HEK293T (cell line): ENCODE measurements at regions not wholly inside any gene's neighbourhood (a gene's known extent, or its start where the extent isn't known, plus 50 kb on each side); places are given as distances from the start of the nearest gene placed in this dataset.

Experiments
- CTCF ChIA-PET: fragments of 350-600 bp; formaldehyde crosslinking; extraction: SDS; loops from one replicate; lab custom pipeline; 2021; ENCODE audit warnings: antibody characterized with exemption, inconsistent platforms; lab: Yijun Ruan, JAX
- POLR2A ChIA-PET: fragments of 350-600 bp; formaldehyde crosslinking; extraction: SDS; loops from one replicate; lab custom pipeline; 2020; ENCODE audit warnings: antibody characterized with exemption, inconsistent platforms; lab: Yijun Ruan, JAX
- DNase-seq: peaks from one replicate; pipeline ENCODE4 v3.0.0; 2012; ENCODE audit warnings: mixed read lengths; ENCODE audit errors: extremely low spot score
- ARNT ChIP-seq: fragments of 450-650 bp; IDR thresholded peaks from 2 replicates; pipeline ENCODE4 v1.6.1; 2017; ENCODE audit warnings: mild to moderate bottlenecking
- BHLHE40 ChIP-seq: fragments of 450-650 bp; IDR thresholded peaks from 2 replicates; pipeline ENCODE4 v1.6.1; 2016; ENCODE audit warnings: mild to moderate bottlenecking, moderate library complexity, borderline replicate concordance
- CTBP1 ChIP-seq: fragments of 450-650 bp; IDR thresholded peaks from 2 replicates; pipeline ENCODE4 v1.6.1; 2016; ENCODE audit warnings: borderline replicate concordance
- ELF4 ChIP-seq: fragments of 450-650 bp; IDR thresholded peaks from 2 replicates; pipeline ENCODE4 v1.6.1; 2017; ENCODE audit warnings: antibody characterized with exemption
- FOXA1 ChIP-seq: fragments of 450-650 bp; IDR thresholded peaks from 2 replicates; pipeline ENCODE4 v1.6.1; 2016; ENCODE audit warnings: mild to moderate bottlenecking
- FOXK2 ChIP-seq: fragments of 450-650 bp; IDR thresholded peaks from 2 replicates; pipeline ENCODE4 v1.6.1; 2016; ENCODE audit warnings: mild to moderate bottlenecking
- FOXM1 ChIP-seq: fragments of 450-650 bp; IDR thresholded peaks from 2 replicates; pipeline ENCODE4 v1.6.1; 2017; ENCODE audit warnings: mild to moderate bottlenecking, borderline replicate concordance
- HDGF ChIP-seq: fragments of 450-650 bp; IDR thresholded peaks from 2 replicates; pipeline ENCODE4 v1.6.1; 2017; ENCODE audit warnings: antibody characterized with exemption, borderline replicate concordance
- L3MBTL2 ChIP-seq: fragments of 450-650 bp; conservative IDR thresholded peaks from 2 replicates; pipeline ENCODE4 v1.6.1; 2016; ENCODE audit warnings: mild to moderate bottlenecking
- LEF1 ChIP-seq: fragments of 450-650 bp; IDR thresholded peaks from 2 replicates; pipeline ENCODE4 v1.6.1; 2017; ENCODE audit warnings: mild to moderate bottlenecking, borderline replicate concordance
- NFRKB ChIP-seq: fragments of 450-650 bp; IDR thresholded peaks from 2 replicates; pipeline ENCODE4 v1.6.1; 2016; ENCODE audit warnings: mild to moderate bottlenecking, moderate library complexity
- SP1 ChIP-seq: fragments of 450-650 bp; IDR thresholded peaks from 2 replicates; pipeline ENCODE4 v1.6.1; 2017
- SUZ12 ChIP-seq: fragments of 450-650 bp; IDR thresholded peaks from 2 replicates; pipeline ENCODE4 v1.6.1; 2016; ENCODE audit warnings: mild to moderate bottlenecking
- TARDBP ChIP-seq: fragments of 450-650 bp; IDR thresholded peaks from 2 replicates; pipeline ENCODE4 v1.6.1; 2016
- ZNF384 ChIP-seq: fragments of 450-650 bp; IDR thresholded peaks from 2 replicates; pipeline ENCODE4 v1.6.1; 2016
- TF ChIP-seq, protein P1 (sequence below): fragments of 450-650 bp; IDR thresholded peaks from 2 replicates; pipeline ENCODE4 v1.6.1; 2016

DNA sequence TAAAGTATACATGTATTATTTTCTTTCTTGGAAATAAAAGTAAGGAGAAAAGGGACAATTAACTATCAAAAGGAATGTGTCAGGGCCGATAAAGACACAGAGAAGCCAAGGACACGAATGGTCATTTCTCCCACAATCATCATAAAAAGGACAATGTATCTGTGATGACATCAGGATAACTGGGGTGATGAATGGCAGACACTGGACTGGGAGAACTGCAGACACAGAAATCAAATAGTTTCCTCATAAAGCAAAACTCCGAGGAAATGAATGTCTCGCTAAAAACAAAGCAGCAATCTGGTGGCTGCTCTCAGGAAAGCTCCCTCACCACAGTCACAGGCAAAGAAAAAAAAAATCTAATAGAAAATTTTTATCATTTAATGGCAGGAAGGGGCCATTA lies 69.3 kb upstream of the NPY start:
- TF ChIP-seq ZNF384, result no peak
- no peak for TF ChIP-seq TARDBP
- TF ChIP-seq HDGF, result no peak
- no peak for TF ChIP-seq CTBP1
- no peak for TF ChIP-seq SUZ12
- ChIA-PET POLR2A (no interaction called here), CTCF (no interaction called here)
- DNase-seq, result no peak

DNA sequence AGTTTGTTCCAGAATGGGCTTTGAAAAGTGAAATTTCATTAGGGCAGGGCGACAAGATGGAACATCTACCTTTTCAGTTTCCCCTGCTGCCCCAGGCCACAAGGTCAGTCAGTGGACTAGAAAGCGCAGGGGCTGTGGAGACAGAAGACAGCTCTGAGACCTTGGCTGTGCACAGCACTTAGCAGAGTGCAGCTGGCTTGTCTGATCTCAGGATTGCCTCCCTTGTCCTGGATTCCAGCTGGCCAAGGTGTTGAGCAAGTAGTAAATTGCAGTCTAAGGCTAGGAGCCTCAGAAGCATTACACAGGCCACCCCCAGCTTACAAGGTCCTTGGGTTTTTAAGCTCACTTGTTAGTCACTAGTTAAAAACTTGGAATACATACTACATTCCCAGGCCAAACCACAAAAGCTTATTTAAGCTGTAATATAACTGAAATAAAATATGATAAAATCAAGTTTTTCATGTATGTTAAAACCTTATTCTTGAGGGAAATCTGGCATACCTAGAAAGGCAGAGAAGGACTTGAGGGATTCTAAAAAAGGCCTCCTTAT lies 67.3 kb upstream of the NPY start:
- POLR2A ChIA-PET, result no interaction called here
- no peak for DNase-seq
- CTCF ChIA-PET, result no interaction called here
- TF ChIP-seq FOXK2 (no peak), HDGF (no peak), NFRKB (no peak), FOXA1 (no peak), SUZ12 (no peak), FOXM1 (no peak), L3MBTL2 (no peak), BHLHE40 (no peak), TARDBP (no peak), CTBP1 (no peak), ZNF384 (no peak), SP1 (no peak), LEF1 (no peak), ARNT (no peak), ELF4 (no peak)
- TF ChIP-seq, protein P1, sequence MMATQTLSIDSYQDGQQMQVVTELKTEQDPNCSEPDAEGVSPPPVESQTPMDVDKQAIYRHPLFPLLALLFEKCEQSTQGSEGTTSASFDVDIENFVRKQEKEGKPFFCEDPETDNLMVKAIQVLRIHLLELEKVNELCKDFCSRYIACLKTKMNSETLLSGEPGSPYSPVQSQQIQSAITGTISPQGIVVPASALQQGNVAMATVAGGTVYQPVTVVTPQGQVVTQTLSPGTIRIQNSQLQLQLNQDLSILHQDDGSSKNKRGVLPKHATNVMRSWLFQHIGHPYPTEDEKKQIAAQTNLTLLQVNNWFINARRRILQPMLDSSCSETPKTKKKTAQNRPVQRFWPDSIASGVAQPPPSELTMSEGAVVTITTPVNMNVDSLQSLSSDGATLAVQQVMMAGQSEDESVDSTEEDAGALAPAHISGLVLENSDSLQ, result no peak

DNA sequence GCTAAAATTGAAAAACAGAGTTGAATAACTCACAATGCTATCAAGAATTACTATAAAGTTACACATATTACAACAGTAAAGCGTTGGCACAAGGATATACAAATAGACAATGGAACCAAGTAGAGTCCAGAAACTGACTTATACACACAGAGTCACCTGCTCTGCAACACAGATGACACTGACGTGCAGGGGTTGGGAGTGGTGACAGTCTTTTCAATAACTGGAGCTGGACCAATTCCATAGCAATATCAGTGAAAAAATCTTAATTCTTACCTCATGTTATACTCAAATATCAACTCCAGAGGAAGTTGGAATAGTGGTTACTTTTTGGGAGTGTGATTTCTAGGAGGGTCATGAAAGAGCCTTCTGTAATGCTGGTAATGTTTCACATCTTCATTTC lies 62.5 kb upstream of the NPY start:
- no peak for DNase-seq
- CTCF ChIA-PET, result no interaction called here
- POLR2A ChIA-PET, result no interaction called here
- TF ChIP-seq, protein P1, result no peak
- no peak for TF ChIP-seq FOXM1
- no peak for TF ChIP-seq ARNT
- no peak for TF ChIP-seq HDGF
- no peak for TF ChIP-seq L3MBTL2
- TF ChIP-seq LEF1, result no peak
- no peak for TF ChIP-seq ELF4
- TF ChIP-seq TARDBP, result no peak
- no peak for TF ChIP-seq CTBP1
- TF ChIP-seq ZNF384, result no peak
- TF ChIP-seq NFRKB, result no peak
- no peak for TF ChIP-seq SP1
- no peak for TF ChIP-seq FOXK2

DNA sequence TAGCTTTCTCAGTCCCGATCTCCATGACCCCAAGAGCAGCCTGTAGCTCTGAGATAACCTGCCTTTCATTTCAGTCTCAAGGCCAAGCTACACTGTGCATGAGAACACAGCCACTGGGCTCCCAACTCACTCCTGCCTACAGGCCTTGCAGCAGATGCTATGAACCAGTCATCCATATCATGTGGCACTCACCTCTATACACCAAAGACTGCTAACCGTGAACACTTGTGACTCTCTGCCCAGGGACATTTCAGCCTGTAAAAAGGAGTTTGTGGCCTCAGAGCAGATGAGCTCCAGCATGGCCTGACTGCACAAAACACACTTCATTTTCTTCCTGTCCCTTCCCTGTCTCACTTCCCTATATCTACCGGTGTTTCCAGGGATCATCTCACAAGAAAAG lies 56.9 kb upstream of the NPY start:
- ChIA-PET POLR2A (no interaction called here), CTCF (no interaction called here)
- TF ChIP-seq L3MBTL2 (no peak), HDGF (no peak), ARNT (no peak), FOXK2 (no peak), CTBP1 (no peak), SP1 (no peak), LEF1 (no peak)
- TF ChIP-seq, protein P1, result no peak
- no peak for DNase-seq

DNA sequence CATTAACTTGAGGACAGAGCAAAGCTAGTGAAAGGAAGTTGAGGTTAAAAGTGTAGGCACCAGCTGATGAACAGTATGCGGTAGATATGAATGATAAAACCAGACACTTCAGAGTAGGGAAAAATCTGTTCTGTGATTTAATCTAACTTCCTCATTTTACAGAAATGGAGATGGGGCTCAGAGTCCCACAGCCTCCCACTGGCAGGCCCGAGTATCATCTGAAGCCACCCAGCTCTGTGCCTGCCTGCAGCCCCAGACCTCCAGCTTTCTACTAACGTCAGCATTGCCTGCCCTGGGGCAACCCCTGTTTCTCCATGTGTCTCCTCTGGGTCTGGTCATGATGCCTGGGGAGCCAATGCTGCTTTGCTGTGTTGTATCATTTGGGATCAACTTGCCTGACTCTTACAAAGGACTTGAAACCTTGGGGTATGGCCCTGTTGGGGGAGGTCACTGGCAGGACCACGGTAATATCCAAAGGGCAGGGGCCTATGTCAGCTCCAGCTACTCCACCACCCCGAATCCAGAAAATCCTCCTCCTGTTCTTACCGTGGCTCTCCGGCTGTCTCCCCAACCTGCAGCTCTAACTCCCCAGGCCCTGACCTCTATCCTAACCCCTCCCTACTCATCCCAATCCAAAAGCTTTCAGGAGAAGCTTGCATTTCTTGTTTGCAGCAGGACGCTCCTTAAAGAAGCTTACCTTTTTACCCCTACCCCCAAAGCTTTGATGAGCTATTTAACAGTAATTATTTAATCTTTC lies 56.2 kb upstream of the NPY start:
- ChIA-PET CTCF (no interaction called here), POLR2A (no interaction called here)
- TF ChIP-seq CTBP1 (no peak), ZNF384 (no peak), NFRKB (no peak), FOXA1 (no peak), TARDBP (no peak), ELF4 (no peak)

GRCh38 chr7:24229481-24230226 lies 54.3 kb upstream of the NPY start:
- no peak for TF ChIP-seq HDGF
- TF ChIP-seq L3MBTL2, result no peak
- no peak for TF ChIP-seq LEF1
- no peak for TF ChIP-seq ZNF384
- no peak for TF ChIP-seq SUZ12
- TF ChIP-seq FOXA1, result no peak
- TF ChIP-seq FOXM1, result no peak
- TF ChIP-seq CTBP1, result no peak
- TF ChIP-seq ELF4, result no peak
- TF ChIP-seq, protein P1, result no peak
- no peak for TF ChIP-seq NFRKB
- no peak for TF ChIP-seq SP1
- no peak for TF ChIP-seq BHLHE40
- no peak for TF ChIP-seq ARNT
- TF ChIP-seq TARDBP, result no peak
- no peak for TF ChIP-seq FOXK2
- DNase-seq, result no peak
- ChIA-PET POLR2A (no interaction called here), CTCF (no interaction called here)

More for the DNA sequence above, 56.2 kb upstream of the NPY start:
- no peak for DNase-seq
